Calu3 (cell line): ENCODE measurements at regions not wholly inside any gene's neighbourhood (a gene's known extent, or its start where the extent isn't known, plus 50 kb on each side); places are given as distances from the start of the nearest gene placed in this dataset.

ENCODE experiments used
- BruUV-seq: library from RNA; stranded (reverse); fragments of 400-500 nt; replicated peaks from 2 replicates; lab custom pipeline; 2021; lab: Mats Ljungman, UMichigan
- CTCF ChIA-PET: fragments of 300-600 bp; sonication (Branson Sonifier 250); formaldehyde crosslinking; loops from one replicate; lab custom pipeline; 2022; ENCODE audit warnings: antibody characterized with exemption; lab: Charles Lee
- DNase-seq: peaks from one replicate; pipeline ENCODE4 v3.0.0; 2022
- H3K27ac Mint-ChIP-seq: one replicate; pipeline ENCODE4 v1.8.0; 2022; ENCODE audit warnings: mixed read lengths; ENCODE audit not compliant: unreplicated experiment
- H3K27me3 Mint-ChIP-seq: one replicate; pipeline ENCODE4 v1.8.0; 2022; ENCODE audit warnings: mixed read lengths; ENCODE audit not compliant: unreplicated experiment
- H3K36me3 Mint-ChIP-seq: one replicate; pipeline ENCODE4 v1.8.0; 2022; ENCODE audit warnings: mild to moderate bottlenecking, moderate library complexity, mixed read lengths; ENCODE audit not compliant: insufficient read depth, unreplicated experiment
- H3K4me1 Mint-ChIP-seq: one replicate; pipeline ENCODE4 v1.8.0; 2022; ENCODE audit warnings: mild to moderate bottlenecking, low read depth, mixed read lengths; ENCODE audit not compliant: unreplicated experiment
- H3K4me3 Mint-ChIP-seq: one replicate; pipeline ENCODE4 v1.8.0; 2022; ENCODE audit warnings: mild to moderate bottlenecking, low read depth, moderate library complexity, mixed read lengths; ENCODE audit not compliant: unreplicated experiment
- H3K9me3 Mint-ChIP-seq: one replicate; pipeline ENCODE4 v1.8.0; 2022; ENCODE audit warnings: low read depth, mixed read lengths; ENCODE audit not compliant: unreplicated experiment
- intact Hi-C: fragments of 100-400 bp; cut with micrococcal nuclease; formaldehyde crosslinking; loops from one replicate; pipeline ENCODE4 v1.10.0; 2022; ENCODE audit not compliant: unreplicated experiment
- TF ChIP-seq, protein P1 (sequence below): fragments of 200-600 bp; IDR thresholded peaks from one replicate; pipeline ENCODE4 v1.8.0; 2022; ENCODE audit warnings: antibody characterized with exemption; ENCODE audit not compliant: unreplicated experiment

DNA sequence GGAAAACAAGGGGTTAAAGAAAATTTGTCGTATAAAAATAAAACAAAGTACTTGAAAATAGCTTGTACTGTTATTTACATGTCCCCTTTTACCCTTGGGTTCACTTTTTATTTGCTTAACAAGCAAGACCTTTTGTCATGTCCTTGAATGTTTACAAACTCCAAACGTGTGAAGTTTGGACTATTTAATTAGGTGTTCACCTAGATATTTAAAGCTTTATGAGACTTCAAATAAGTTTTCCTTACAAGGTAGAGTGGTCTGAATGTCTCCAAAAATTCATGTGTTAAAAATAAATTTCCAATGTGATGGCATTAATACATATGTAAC, 242.0 kb upstream of the TTC14 start:
- H3K4me1 Mint-ChIP-seq = peaks cover 10% of the 10 kb centered on the region
- no peaks in the 10 kb centered on the region for H3K9me3 Mint-ChIP-seq
- no peak for DNase-seq
- H3K27me3 Mint-ChIP-seq = no peaks in the 10 kb centered on the region
- BruUV-seq = no TSS peak
- H3K27ac Mint-ChIP-seq = no peak overlapping the region
- intact Hi-C loops = loop anchor here (5.0 kb wide), 1 partner anchor 108 kb away; no protein-coding TSS in a partner anchor
- no peak overlapping the region for H3K4me3 Mint-ChIP-seq
- CTCF ChIA-PET = no interaction called here
- H3K36me3 Mint-ChIP-seq = no peaks in the 10 kb centered on the region
- TF ChIP-seq, protein P1, sequence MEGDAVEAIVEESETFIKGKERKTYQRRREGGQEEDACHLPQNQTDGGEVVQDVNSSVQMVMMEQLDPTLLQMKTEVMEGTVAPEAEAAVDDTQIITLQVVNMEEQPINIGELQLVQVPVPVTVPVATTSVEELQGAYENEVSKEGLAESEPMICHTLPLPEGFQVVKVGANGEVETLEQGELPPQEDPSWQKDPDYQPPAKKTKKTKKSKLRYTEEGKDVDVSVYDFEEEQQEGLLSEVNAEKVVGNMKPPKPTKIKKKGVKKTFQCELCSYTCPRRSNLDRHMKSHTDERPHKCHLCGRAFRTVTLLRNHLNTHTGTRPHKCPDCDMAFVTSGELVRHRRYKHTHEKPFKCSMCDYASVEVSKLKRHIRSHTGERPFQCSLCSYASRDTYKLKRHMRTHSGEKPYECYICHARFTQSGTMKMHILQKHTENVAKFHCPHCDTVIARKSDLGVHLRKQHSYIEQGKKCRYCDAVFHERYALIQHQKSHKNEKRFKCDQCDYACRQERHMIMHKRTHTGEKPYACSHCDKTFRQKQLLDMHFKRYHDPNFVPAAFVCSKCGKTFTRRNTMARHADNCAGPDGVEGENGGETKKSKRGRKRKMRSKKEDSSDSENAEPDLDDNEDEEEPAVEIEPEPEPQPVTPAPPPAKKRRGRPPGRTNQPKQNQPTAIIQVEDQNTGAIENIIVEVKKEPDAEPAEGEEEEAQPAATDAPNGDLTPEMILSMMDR = no peak

DNA sequence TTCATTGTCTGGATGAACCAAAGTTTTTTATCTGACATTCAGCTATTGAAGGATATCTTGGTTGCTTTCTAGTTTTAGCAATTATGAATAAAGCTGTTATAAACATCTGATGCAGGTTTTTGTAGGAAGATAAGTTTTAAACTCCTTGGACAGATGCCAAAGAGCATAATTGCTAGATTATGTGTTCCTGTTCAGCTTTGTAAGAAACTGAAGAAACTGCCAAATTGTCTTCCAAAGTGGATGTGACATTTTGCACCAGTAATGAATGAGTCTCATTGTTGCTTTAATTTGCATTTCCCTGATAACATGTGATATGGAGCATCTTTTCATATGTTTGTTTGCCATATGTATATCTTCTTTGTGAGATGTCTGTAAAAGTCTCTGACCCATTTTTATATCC, 239.9 kb upstream of the TTC14 start:
- no peak for DNase-seq
- no TSS peak for BruUV-seq
- no peak overlapping the region for H3K27ac Mint-ChIP-seq
- TF ChIP-seq, protein P1 = no peak
- CTCF ChIA-PET = no interaction called here
- peaks cover 5% of the 10 kb centered on the region for H3K9me3 Mint-ChIP-seq
- H3K4me1 Mint-ChIP-seq = peaks cover 10% of the 10 kb centered on the region
- no peaks in the 10 kb centered on the region for H3K36me3 Mint-ChIP-seq
- no peak overlapping the region for H3K4me3 Mint-ChIP-seq
- intact Hi-C loops = loop anchor here (5.0 kb wide), 1 partner anchor 110 kb away; no protein-coding TSS in a partner anchor
- H3K27me3 Mint-ChIP-seq = no peaks in the 10 kb centered on the region

DNA sequence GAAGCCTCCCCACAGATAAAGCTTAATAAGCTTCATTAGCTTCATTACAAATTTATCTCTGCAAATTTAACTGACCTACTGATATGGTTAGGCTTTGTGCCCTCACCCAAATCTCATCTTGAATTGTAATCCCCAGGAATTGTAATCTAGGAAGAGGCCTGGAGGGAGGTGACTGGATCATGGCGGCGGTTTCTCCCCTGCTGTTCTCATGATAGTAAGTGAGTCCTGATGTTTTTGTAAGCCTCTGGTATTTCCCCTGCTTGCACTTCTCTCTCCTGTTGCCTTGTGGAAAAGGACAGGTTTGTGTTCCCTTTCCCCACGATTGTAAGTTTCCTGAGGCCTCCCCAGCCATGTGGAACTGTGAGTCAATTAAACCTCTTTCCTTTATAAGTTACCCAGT, 226.1 kb upstream of the TTC14 start:
- Mint-ChIP-seq H3K36me3 (no peaks in the 10 kb centered on the region), H3K4me3 (no peak overlapping the region), H3K9me3 (peaks cover 6% of the 10 kb centered on the region), H3K27ac (no peak overlapping the region), H3K4me1 (peaks cover 7% of the 10 kb centered on the region), H3K27me3 (no peaks in the 10 kb centered on the region)
- CTCF ChIA-PET = no interaction called here
- TF ChIP-seq, protein P1 = no peak
- BruUV-seq = no TSS peak
- no peak for DNase-seq
- intact Hi-C loops = no loop called here

DNA sequence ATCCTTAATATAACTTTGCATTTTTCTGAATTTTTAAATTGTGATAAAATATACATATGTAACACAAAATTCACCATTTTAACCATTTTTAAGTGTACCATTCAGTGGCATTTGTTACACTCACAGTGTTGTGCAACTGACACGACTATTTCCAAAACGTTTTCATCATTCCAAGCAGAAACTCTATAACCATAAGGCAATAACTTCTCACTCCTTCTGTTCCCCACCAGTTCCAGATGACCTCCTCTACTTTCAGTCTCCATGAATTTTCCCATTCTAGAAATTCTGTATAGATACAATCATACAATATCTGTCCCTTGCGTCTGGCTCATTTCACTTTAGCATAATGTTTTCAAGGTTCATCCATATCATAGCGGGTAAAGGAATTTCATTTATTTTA, 223.5 kb upstream of the TTC14 start:
- Mint-ChIP-seq H3K27ac (no peak overlapping the region), H3K4me3 (no peak overlapping the region), H3K36me3 (no peaks in the 10 kb centered on the region), H3K9me3 (no peaks in the 10 kb centered on the region), H3K27me3 (no peaks in the 10 kb centered on the region), H3K4me1 (peaks cover 9% of the 10 kb centered on the region)
- TF ChIP-seq, protein P1 = no peak
- CTCF ChIA-PET = no interaction called here
- no TSS peak for BruUV-seq
- DNase-seq = no peak
- intact Hi-C loops = no loop called here
